ENCODE measurements at regions not wholly inside any gene's neighbourhood (a gene's known extent, or its start where the extent isn't known, plus 50 kb on each side); places are given as distances from the start of the nearest gene placed in this dataset.

GRCh38 chr14:22337938-22338337 is 251.1 kb downstream of the DAD1 start:
- Histone ChIP-seq H3K27me3 (ENCODE audit: insufficient read depth, poor library complexity, severe bottlenecking) (no peaks in the 10 kb centered on the region), H3K4me3 (replicated peaks; ENCODE audit: insufficient read depth, low read length) (no peak overlapping the region), H3K27ac (replicated peaks) (no peak overlapping the region)
- TF ChIP-seq GABPA (IDR thresholded peaks at IDR 0.05; ENCODE audit: low read depth) = no peak
- TF ChIP-seq REST (IDR thresholded peaks at IDR 0.05; ENCODE audit: insufficient replicate concordance, low read depth) = no peak
- no peak for TF ChIP-seq POLR2AphosphoS5 (IDR thresholded peaks at IDR 0.05; ENCODE audit: low read depth)
- no peak for DNase-seq (ENCODE audit: low read depth in 1 of 2, low spot score in 1 of 2)

GRCh38 chr14:22337521-22337920 is 251.5 kb downstream of the DAD1 start:
- DNase-seq (ENCODE audit: low read depth in 1 of 2, low spot score in 1 of 2) = no peak
- Histone ChIP-seq H3K27ac (replicated peaks) (no peak overlapping the region), H3K27me3 (ENCODE audit: insufficient read depth, poor library complexity, severe bottlenecking) (no peaks in the 10 kb centered on the region), H3K4me3 (replicated peaks; ENCODE audit: insufficient read depth, low read length) (no peak overlapping the region)
- TF ChIP-seq GABPA (IDR thresholded peaks at IDR 0.05; ENCODE audit: low read depth) (no peak), REST (IDR thresholded peaks at IDR 0.05; ENCODE audit: insufficient replicate concordance, low read depth) (no peak), SPI1 (IDR thresholded peaks at IDR 0.05; ENCODE audit: borderline replicate concordance, low read depth) (no peak), CTCF (IDR thresholded peaks at IDR 0.05; ENCODE audit: insufficient read depth, low read length) (no peak)

GRCh38 chr14:22336031-22336430 is 253.0 kb downstream of the DAD1 start:
- Histone ChIP-seq H3K27me3 (ENCODE audit: insufficient read depth, poor library complexity, severe bottlenecking) (no peaks in the 10 kb centered on the region), H3K4me3 (replicated peaks; ENCODE audit: insufficient read depth, low read length) (no peak overlapping the region), H3K27ac (replicated peaks) (no peak overlapping the region)
- DNase-seq (ENCODE audit: low read depth in 1 of 2, low spot score in 1 of 2) = no peak
- TF ChIP-seq CTCF (IDR thresholded peaks at IDR 0.05; ENCODE audit: insufficient read depth, low read length) = no peak
- no peak for TF ChIP-seq SPI1 (IDR thresholded peaks at IDR 0.05; ENCODE audit: borderline replicate concordance, low read depth)
- TF ChIP-seq POLR2AphosphoS5 (IDR thresholded peaks at IDR 0.05; ENCODE audit: low read depth) = no peak
- no peak for TF ChIP-seq REST (IDR thresholded peaks at IDR 0.05; ENCODE audit: insufficient replicate concordance, low read depth)
- no peak for TF ChIP-seq GABPA (IDR thresholded peaks at IDR 0.05; ENCODE audit: low read depth)

GRCh38 chr14:22334627-22335026 is 254.4 kb downstream of the DAD1 start:
- TF ChIP-seq GABPA (IDR thresholded peaks at IDR 0.05; ENCODE audit: low read depth) (no peak), POLR2AphosphoS5 (IDR thresholded peaks at IDR 0.05; ENCODE audit: low read depth) (no peak), SPI1 (IDR thresholded peaks at IDR 0.05; ENCODE audit: borderline replicate concordance, low read depth) (no peak), REST (IDR thresholded peaks at IDR 0.05; ENCODE audit: insufficient replicate concordance, low read depth) (no peak), CTCF (IDR thresholded peaks at IDR 0.05; ENCODE audit: insufficient read depth, low read length) (no peak)
- no peak overlapping the region for H3K4me3 ChIP-seq (replicated peaks; ENCODE audit: insufficient read depth, low read length)
- H3K27me3 ChIP-seq (ENCODE audit: insufficient read depth, poor library complexity, severe bottlenecking) = no peaks in the 10 kb centered on the region
- no peak for DNase-seq (ENCODE audit: low read depth in 1 of 2, low spot score in 1 of 2)
- H3K27ac ChIP-seq (replicated peaks) = no peak overlapping the region
